ENCODE measurements at regions not wholly inside any gene's neighbourhood (a gene's known extent, or its start where the extent isn't known, plus 50 kb on each side); places are given as distances from the start of the nearest gene placed in this dataset.

DNA sequence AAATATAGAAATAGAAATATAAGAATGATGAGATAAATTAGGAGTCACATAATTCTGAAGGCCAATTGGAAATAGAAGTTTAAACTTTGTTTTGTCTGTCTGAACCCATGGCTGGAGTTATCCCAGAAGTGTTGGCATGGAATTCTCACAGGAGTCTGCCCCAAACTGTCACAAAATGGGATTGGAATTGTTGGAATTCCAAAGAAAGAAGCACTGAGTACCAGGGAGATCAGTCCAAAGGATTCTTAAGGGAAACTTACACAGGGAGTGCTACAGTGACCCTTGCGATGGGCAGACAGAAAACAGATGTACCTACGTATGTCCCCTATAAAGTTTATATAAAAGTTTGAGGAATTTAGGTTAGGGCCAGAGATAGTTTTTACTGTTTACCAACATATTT lies 1607.7 kb downstream of the ARAP2 start:
- TF ChIP-seq POLR2A (IDR thresholded peaks at IDR 0.05): no peak
- TF ChIP-seq, protein P1, sequence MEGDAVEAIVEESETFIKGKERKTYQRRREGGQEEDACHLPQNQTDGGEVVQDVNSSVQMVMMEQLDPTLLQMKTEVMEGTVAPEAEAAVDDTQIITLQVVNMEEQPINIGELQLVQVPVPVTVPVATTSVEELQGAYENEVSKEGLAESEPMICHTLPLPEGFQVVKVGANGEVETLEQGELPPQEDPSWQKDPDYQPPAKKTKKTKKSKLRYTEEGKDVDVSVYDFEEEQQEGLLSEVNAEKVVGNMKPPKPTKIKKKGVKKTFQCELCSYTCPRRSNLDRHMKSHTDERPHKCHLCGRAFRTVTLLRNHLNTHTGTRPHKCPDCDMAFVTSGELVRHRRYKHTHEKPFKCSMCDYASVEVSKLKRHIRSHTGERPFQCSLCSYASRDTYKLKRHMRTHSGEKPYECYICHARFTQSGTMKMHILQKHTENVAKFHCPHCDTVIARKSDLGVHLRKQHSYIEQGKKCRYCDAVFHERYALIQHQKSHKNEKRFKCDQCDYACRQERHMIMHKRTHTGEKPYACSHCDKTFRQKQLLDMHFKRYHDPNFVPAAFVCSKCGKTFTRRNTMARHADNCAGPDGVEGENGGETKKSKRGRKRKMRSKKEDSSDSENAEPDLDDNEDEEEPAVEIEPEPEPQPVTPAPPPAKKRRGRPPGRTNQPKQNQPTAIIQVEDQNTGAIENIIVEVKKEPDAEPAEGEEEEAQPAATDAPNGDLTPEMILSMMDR (IDR thresholded peaks at IDR 0.05 in 4 of 5, conservative IDR thresholded peaks at IDR 0.05 in 1 of 5): no peak
